ENCODE measurements at regions not wholly inside any gene's neighbourhood (a gene's known extent, or its start where the extent isn't known, plus 50 kb on each side); places are given as distances from the start of the nearest gene placed in this dataset.

DNA sequence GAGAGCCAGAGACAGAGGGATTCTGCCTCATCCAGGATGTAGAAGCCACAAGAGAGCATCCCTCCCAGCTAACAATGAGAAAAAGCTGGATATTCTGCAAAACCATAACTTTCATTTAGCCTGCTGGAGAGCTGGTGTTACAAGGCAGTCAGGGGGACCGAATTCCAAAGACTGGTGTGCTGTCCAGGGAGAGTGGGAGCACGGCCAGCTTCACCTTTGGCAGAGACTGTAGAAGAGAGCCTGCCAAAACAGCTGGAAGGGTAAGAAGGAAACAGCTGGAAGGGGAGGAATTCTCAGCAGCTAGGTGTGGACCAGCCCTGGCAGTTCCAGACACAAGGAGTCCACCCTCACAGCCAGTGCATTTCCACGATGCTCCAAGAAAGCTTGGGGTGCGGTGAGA lies 109.9 kb upstream of the LINGO1 start:
- TF ChIP-seq CTCF (conservative IDR thresholded peaks at IDR 0.05 in 1 of 2, IDR thresholded peaks at IDR 0.05 in 1 of 2; ENCODE audit: extremely low read depth in 1 of 2, insufficient read depth in 1 of 2, low read depth in 1 of 2, low read length in 2 of 2) (no peak), EZH2 (IDR thresholded peaks at IDR 0.05; ENCODE audit: borderline replicate concordance, low read length) (no peak)
